Endothelial cell of umbilical vein (primary cell): ENCODE measurements at regions not wholly inside any gene's neighbourhood (a gene's known extent, or its start where the extent isn't known, plus 50 kb on each side); places are given as distances from the start of the nearest gene placed in this dataset.

ENCODE experiments used
- BruUV-seq: library from RNA; stranded (reverse); fragments of 400-500 nt; replicated peaks from 2 replicates; lab custom pipeline; 2021; lab: Mats Ljungman, UMichigan
- CTCF ChIA-PET: fragments of 300-600, 350-600 bp; sonication (Branson Sonifier 250); formaldehyde crosslinking; loops from one replicate; lab custom pipeline; 2021; ENCODE audit warnings: antibody characterized with exemption, inconsistent platforms; lab: Charles Lee
- POLR2A ChIA-PET: fragments of 300-600, 350-600 bp; sonication (Branson Sonifier 250); formaldehyde crosslinking; loops from one replicate; lab custom pipeline; 2021; ENCODE audit warnings: antibody characterized with exemption, inconsistent platforms; lab: Charles Lee
- DNase-seq: peaks from one replicate; pipeline ENCODE4 v3.0.0-alpha.2; 2011; ENCODE audit warnings: low read depth, low spot score
- FAIRE-seq: peaks from 2 replicates; lab custom pipeline; 2011; peaks lifted over from hg19 to GRCh38; lab: Jason Lieb, UNC
- H2AFZ ChIP-seq: 2 replicates; pipeline ENCODE4 v1.6.0; 2012; ENCODE audit warnings: low read depth, low read length, control low read depth, inconsistent platforms
- H3K27ac ChIP-seq: 2 replicates; pipeline ENCODE4 v1.5.1; 2011; ENCODE audit warnings: low read depth, mild to moderate bottlenecking, control low read depth, low read length, moderate library complexity; ENCODE audit not compliant: insufficient read depth
- H3K27me3 ChIP-seq, 2 experiments: 2 replicates each; pipeline versions ENCODE4 v1.6.0 to v1.6.1; 2011; ENCODE audit warnings: low read length in 2 of 2, mixed read lengths in 1 of 2; ENCODE audit not compliant: control insufficient read depth in 2 of 2, insufficient read depth in 2 of 2
- H3K36me3 ChIP-seq, 2 experiments: 2 replicates in 1 of 2; 3 replicates in 1 of 2; pipeline ENCODE4 v1.5.1; 2011; ENCODE audit warnings: low read length in 2 of 2, mild to moderate bottlenecking in 1 of 2, moderate library complexity in 1 of 2; ENCODE audit not compliant: control insufficient read depth in 2 of 2, insufficient read depth in 2 of 2; ENCODE audit errors: extremely low read depth in 1 of 2
- H3K4me1 ChIP-seq: 3 replicates; pipeline ENCODE4 v1.5.1; 2011; ENCODE audit warnings: mild to moderate bottlenecking, low read length; ENCODE audit not compliant: control insufficient read depth, insufficient read depth; ENCODE audit errors: extremely low read depth
- H3K4me2 ChIP-seq: 2 replicates; pipeline ENCODE4 v1.6.1; 2011; ENCODE audit warnings: low read length, control low read depth, mixed read lengths; ENCODE audit not compliant: insufficient read depth
- H3K4me3 ChIP-seq, 3 experiments: fragments of 200-600 bp in 1 of 3; sonication (generic), shearing (Covaris generic) in 1 of 3; replicated peaks in 1 of 3; 2 replicates each; pipeline ENCODE4 v1.5.1; 2011 to 2016; ENCODE audit warnings: control low read depth in 3 of 3, low read length in 3 of 3, mild to moderate bottlenecking in 2 of 3, inconsistent platforms in 1 of 3, low read depth in 1 of 3, moderate library complexity in 1 of 3; ENCODE audit not compliant: insufficient read depth in 1 of 3
- H3K79me2 ChIP-seq: 2 replicates; pipeline ENCODE4 v1.6.0; 2012; ENCODE audit warnings: low read length, inconsistent platforms; ENCODE audit not compliant: control insufficient read depth, insufficient read depth
- H3K9ac ChIP-seq: replicated peaks from 2 replicates; pipeline ENCODE3; 2011; ENCODE audit warnings: low read length, control low read depth; ENCODE audit not compliant: insufficient read depth; ENCODE audit errors: extremely low read depth
- H3K9me1 ChIP-seq: replicated peaks from 3 replicates; pipeline ENCODE4 v1.6.0; 2011; ENCODE audit warnings: mild to moderate bottlenecking, low read length; ENCODE audit not compliant: control insufficient read depth, insufficient read depth; ENCODE audit errors: extremely low read depth
- H3K9me3 ChIP-seq: replicated peaks from 2 replicates; pipeline ENCODE4 v1.5.1; 2012; ENCODE audit warnings: low read length, inconsistent platforms; ENCODE audit not compliant: control insufficient read depth, insufficient read depth
- H4K20me1 ChIP-seq: replicated peaks from 2 replicates; pipeline ENCODE3; 2011; ENCODE audit warnings: mild to moderate bottlenecking, low read length; ENCODE audit not compliant: control insufficient read depth, insufficient read depth; ENCODE audit errors: extremely low read depth
- EZH2 ChIP-seq: IDR thresholded peaks from 2 replicates; pipeline ENCODE4 v1.6.1; 2012; ENCODE audit warnings: borderline replicate concordance, low read depth, mild to moderate bottlenecking, moderate library complexity, low read length, inconsistent platforms; ENCODE audit not compliant: severe bottlenecking
- FOS ChIP-seq: IDR thresholded peaks from 2 replicates; pipeline ENCODE4 v1.6.1; 2011; ENCODE audit warnings: mild to moderate bottlenecking, low read length, moderate library complexity, borderline replicate concordance; ENCODE audit not compliant: insufficient read depth
- GATA2 ChIP-seq: IDR thresholded peaks from 2 replicates; pipeline ENCODE4 v1.7.0; 2011; ENCODE audit warnings: low read depth, mild to moderate bottlenecking, moderate library complexity, mixed read lengths, low read length; ENCODE audit not compliant: insufficient read length, insufficient read depth
- JUN ChIP-seq: IDR thresholded peaks from 2 replicates; pipeline ENCODE4 v1.6.1; 2011; ENCODE audit warnings: borderline replicate concordance, low read depth; ENCODE audit not compliant: insufficient read length, insufficient read depth
- MYC ChIP-seq: IDR thresholded peaks from one replicate; pipeline ENCODE4 v1.6.1; 2011; ENCODE audit warnings: mild to moderate bottlenecking, low read depth, low read length
- POLR2A ChIP-seq: IDR thresholded peaks from 2 replicates; pipeline ENCODE4 v1.6.1; 2012; ENCODE audit warnings: low read depth, mild to moderate bottlenecking, control low read depth, low read length
- POLR2AphosphoS5 ChIP-seq: IDR thresholded peaks from 2 replicates; pipeline ENCODE4 v1.6.1; 2012; ENCODE audit warnings: low read depth, mild to moderate bottlenecking, control low read depth, low read length, moderate library complexity; ENCODE audit not compliant: insufficient read depth
- dilution Hi-C: fragments of 300-500 bp; cut with MboI; formaldehyde crosslinking; loops from one replicate; pipeline ENCODE4 v1.15.0; 2019; ENCODE audit warnings: low sequenced_read_pairs; ENCODE audit not compliant: extremely low pct_ligation_motif_present
- intact Hi-C: fragments of 100-400 bp; cut with micrococcal nuclease; formaldehyde crosslinking; loops from one replicate; pipeline ENCODE4 v1.10.0; 2022
- TF ChIP-seq, protein P1 (sequence below): IDR thresholded peaks from 2 replicates; pipeline ENCODE4 v1.6.1; 2011; ENCODE audit not compliant: insufficient read depth, insufficient read length
- TF ChIP-seq, protein P2 (sequence below), 2 donors: IDR thresholded peaks; 1 replicate in 1 of 2; 2 replicates in 1 of 2; pipeline ENCODE4 v1.5.1; 2011; ENCODE audit warnings: low read length in 2 of 2, mild to moderate bottlenecking in 2 of 2, moderate library complexity in 2 of 2, control low read depth in 1 of 2, inconsistent platforms in 1 of 2, low read depth in 1 of 2; ENCODE audit not compliant: insufficient read depth in 1 of 2; ENCODE audit errors: extremely low read depth in 1 of 2

DNA sequence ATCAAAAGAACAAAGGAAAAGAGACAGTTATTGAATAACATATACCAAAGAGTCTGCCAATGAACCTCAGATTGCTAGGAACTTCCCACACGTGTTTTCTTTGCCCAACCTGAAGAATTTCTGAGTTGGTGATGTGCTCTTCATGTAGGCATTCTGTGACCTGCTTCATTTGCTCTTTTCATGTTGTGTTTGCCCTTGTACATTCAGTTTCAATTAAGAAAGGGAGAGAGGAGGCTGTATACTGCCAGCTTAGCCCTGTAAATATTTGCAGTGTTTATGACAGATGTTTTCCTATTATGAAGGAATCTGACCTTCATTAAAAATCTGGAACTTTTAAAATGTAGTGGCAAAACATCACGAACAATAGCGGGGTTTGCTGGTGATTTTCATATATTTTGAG, 168.5 kb downstream of the GAS1 start:
- no peak overlapping the region for H3K9ac ChIP-seq
- FAIRE-seq: no peak
- no peaks in the 10 kb centered on the region for H3K9me1 ChIP-seq
- H2AFZ ChIP-seq: no peak overlapping the region
- POLR2A ChIA-PET: no interaction called here
- no peaks in the 10 kb centered on the region for H3K27me3 ChIP-seq
- H3K4me2 ChIP-seq: no peak overlapping the region
- no TSS peak for BruUV-seq
- no peaks in the 10 kb centered on the region for H3K36me3 ChIP-seq
- H3K4me1 ChIP-seq: no peaks in the 10 kb centered on the region
- CTCF ChIA-PET: no interaction called here
- TF ChIP-seq POLR2A: no peak
- TF ChIP-seq MYC: no peak
- TF ChIP-seq, protein P1, sequence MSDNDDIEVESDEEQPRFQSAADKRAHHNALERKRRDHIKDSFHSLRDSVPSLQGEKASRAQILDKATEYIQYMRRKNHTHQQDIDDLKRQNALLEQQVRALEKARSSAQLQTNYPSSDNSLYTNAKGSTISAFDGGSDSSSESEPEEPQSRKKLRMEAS: no peak
- no peak for TF ChIP-seq FOS
- no peak for TF ChIP-seq POLR2AphosphoS5
- no peak for TF ChIP-seq GATA2
- TF ChIP-seq, protein P2, sequence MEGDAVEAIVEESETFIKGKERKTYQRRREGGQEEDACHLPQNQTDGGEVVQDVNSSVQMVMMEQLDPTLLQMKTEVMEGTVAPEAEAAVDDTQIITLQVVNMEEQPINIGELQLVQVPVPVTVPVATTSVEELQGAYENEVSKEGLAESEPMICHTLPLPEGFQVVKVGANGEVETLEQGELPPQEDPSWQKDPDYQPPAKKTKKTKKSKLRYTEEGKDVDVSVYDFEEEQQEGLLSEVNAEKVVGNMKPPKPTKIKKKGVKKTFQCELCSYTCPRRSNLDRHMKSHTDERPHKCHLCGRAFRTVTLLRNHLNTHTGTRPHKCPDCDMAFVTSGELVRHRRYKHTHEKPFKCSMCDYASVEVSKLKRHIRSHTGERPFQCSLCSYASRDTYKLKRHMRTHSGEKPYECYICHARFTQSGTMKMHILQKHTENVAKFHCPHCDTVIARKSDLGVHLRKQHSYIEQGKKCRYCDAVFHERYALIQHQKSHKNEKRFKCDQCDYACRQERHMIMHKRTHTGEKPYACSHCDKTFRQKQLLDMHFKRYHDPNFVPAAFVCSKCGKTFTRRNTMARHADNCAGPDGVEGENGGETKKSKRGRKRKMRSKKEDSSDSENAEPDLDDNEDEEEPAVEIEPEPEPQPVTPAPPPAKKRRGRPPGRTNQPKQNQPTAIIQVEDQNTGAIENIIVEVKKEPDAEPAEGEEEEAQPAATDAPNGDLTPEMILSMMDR (IDR thresholded peaks at IDR 0.05; ENCODE audit: extremely low read depth in 1 of 2, insufficient read depth in 1 of 2, low read depth in 1 of 2, low read length in 2 of 2): no peak
- no peak for TF ChIP-seq EZH2
- no peak for TF ChIP-seq JUN
- no peak overlapping the region for H3K4me3 ChIP-seq
- no peak for DNase-seq
- dilution Hi-C loops: no loop called here
- H3K79me2 ChIP-seq: no peaks in the 10 kb centered on the region
- no peaks in the 10 kb centered on the region for H4K20me1 ChIP-seq
- intact Hi-C loops: no loop called here
- no peaks in the 10 kb centered on the region for H3K9me3 ChIP-seq
- H3K27ac ChIP-seq: no peak overlapping the region
